Upper lobe of right lung (tissue), 1 donor: ENCODE measurements at regions not wholly inside any gene's neighbourhood (a gene's known extent, or its start where the extent isn't known, plus 50 kb on each side); places are given as distances from the start of the nearest gene placed in this dataset.

Source experiments
- ATAC-seq: fragments of 200-7000 bp; cut with Tn5 transposase; one replicate; pipeline ENCODE4 v1.9.1; 2020; ENCODE audit warnings: mild to moderate bottlenecking, moderate library complexity
- DNase-seq: peaks from one replicate; pipeline ENCODE4 v3.0.0-alpha.2; 2020
- H3K27ac ChIP-seq: fragments of 200-600 bp; one replicate; pipeline ENCODE4 v1.8.0; 2022
- H3K27me3 ChIP-seq: fragments of 200-600 bp; one replicate; pipeline ENCODE4 v1.8.0; 2022; ENCODE audit warnings: mild to moderate bottlenecking
- H3K36me3 ChIP-seq: fragments of 200-600 bp; one replicate; pipeline ENCODE4 v1.8.0; 2022
- H3K4me1 ChIP-seq: fragments of 200-600 bp; one replicate; pipeline ENCODE4 v1.8.0; 2022
- H3K4me3 ChIP-seq: fragments of 200-600 bp; one replicate; pipeline ENCODE4 v1.8.0; 2022; ENCODE audit warnings: mild to moderate bottlenecking
- H3K9me3 ChIP-seq: fragments of 200-600 bp; one replicate; pipeline ENCODE4 v1.8.0; 2022
- intact Hi-C: fragments of 100-400 bp; cut with DNase I; formaldehyde crosslinking; loops from one replicate; pipeline ENCODE4 v1.11.0; 2022
- TF ChIP-seq, protein P1 (sequence below): fragments of 200-600 bp; IDR thresholded peaks from one replicate; pipeline ENCODE4 v1.8.0; 2022; ENCODE audit warnings: antibody characterized with exemption
- donor health status: DM: no; HTN: yes; CAD: no; lungs with severe emphysema.

- no peak for ATAC-seq
- intact Hi-C loops, result no loop called here
- H3K27me3 ChIP-seq, result no peaks in the 10 kb centered on the region
- DNase-seq, result no peak
- H3K9me3 ChIP-seq, result no peaks in the 10 kb centered on the region
- no peak overlapping the region for H3K27ac ChIP-seq
- TF ChIP-seq, protein P1, sequence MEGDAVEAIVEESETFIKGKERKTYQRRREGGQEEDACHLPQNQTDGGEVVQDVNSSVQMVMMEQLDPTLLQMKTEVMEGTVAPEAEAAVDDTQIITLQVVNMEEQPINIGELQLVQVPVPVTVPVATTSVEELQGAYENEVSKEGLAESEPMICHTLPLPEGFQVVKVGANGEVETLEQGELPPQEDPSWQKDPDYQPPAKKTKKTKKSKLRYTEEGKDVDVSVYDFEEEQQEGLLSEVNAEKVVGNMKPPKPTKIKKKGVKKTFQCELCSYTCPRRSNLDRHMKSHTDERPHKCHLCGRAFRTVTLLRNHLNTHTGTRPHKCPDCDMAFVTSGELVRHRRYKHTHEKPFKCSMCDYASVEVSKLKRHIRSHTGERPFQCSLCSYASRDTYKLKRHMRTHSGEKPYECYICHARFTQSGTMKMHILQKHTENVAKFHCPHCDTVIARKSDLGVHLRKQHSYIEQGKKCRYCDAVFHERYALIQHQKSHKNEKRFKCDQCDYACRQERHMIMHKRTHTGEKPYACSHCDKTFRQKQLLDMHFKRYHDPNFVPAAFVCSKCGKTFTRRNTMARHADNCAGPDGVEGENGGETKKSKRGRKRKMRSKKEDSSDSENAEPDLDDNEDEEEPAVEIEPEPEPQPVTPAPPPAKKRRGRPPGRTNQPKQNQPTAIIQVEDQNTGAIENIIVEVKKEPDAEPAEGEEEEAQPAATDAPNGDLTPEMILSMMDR, result no peak
- no peaks in the 10 kb centered on the region for H3K4me1 ChIP-seq
- H3K4me3 ChIP-seq, result no peak overlapping the region
- H3K36me3 ChIP-seq, result no peaks in the 10 kb centered on the region
These were observed 426.7 kb downstream of the ZSWIM6 start for GRCh38 chr5:61758711-61759110.

DNA sequence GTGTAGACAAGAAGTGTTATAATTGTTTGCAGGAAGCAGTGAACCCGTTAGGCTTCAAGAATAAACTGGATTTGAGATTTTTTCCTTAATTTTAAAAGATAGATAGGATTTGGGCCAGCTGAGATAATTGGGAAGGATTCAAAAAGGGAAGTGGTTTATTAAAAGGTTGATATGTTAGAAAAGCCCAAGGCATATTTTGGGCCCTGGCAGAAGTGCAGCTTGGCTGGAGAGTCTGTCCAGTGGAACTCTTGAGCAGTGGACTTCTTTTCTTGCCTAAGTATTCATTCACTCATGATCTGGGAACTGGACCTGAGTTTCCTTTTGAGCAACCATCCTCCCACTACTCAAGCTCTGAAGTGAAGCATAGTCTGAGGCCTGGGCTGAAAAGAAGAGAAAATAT is 433.4 kb downstream of the ZSWIM6 start:
- ATAC-seq (no peak), DNase-seq (no peak)
- TF ChIP-seq, protein P1, result no peak
- H3K4me1 ChIP-seq, result no peaks in the 10 kb centered on the region
- no peaks in the 10 kb centered on the region for H3K27me3 ChIP-seq
- H3K4me3 ChIP-seq, result no peak overlapping the region
- no peaks in the 10 kb centered on the region for H3K9me3 ChIP-seq
- H3K27ac ChIP-seq, result no peak overlapping the region
- intact Hi-C loops, result no loop called here
- no peaks in the 10 kb centered on the region for H3K36me3 ChIP-seq

DNA sequence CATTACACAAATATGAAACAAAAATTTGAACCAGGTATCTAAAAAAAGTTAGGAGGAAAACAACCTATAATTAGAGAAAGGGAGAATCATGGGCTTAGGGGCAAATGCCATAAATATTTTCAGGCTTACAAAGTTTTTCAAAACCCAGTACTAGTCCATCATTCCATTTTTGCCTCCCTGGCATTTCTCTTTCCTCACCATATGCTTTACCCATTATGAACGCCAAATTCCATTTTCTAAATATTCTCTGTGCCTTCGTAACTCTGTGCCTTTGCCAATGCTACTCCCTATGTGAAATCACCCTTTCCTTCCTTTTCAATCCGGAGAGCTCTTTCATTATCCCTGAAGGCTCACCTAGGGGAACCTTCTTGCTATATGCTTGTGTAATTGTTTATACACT is 434.1 kb downstream of the ZSWIM6 start:
- ATAC-seq (no peak), DNase-seq (no peak)
- H3K27me3 ChIP-seq, result no peaks in the 10 kb centered on the region
- no peaks in the 10 kb centered on the region for H3K36me3 ChIP-seq
- no peaks in the 10 kb centered on the region for H3K9me3 ChIP-seq
- H3K4me1 ChIP-seq, result no peaks in the 10 kb centered on the region
- TF ChIP-seq, protein P1, result no peak
- no peak overlapping the region for H3K27ac ChIP-seq
- H3K4me3 ChIP-seq, result no peak overlapping the region
- intact Hi-C loops, result no loop called here

GRCh38 chr5:61767231-61768080 is 435.4 kb downstream of the ZSWIM6 start:
- intact Hi-C loops, result no loop called here
- H3K9me3 ChIP-seq, result no peaks in the 10 kb centered on the region
- H3K27me3 ChIP-seq, result no peaks in the 10 kb centered on the region

GRCh38 chr5:61768692-61769281 is 436.7 kb downstream of the ZSWIM6 start:
- Histone ChIP-seq H3K27ac (no peak overlapping the region), H3K36me3 (no peaks in the 10 kb centered on the region), H3K4me1 (no peaks in the 10 kb centered on the region), H3K4me3 (no peak overlapping the region), H3K9me3 (no peaks in the 10 kb centered on the region), H3K27me3 (no peaks in the 10 kb centered on the region)
- intact Hi-C loops, result no loop called here
- ATAC-seq (peak; percentile 78), DNase-seq (no peak)
- TF ChIP-seq, protein P1, result peak; percentile 33

More at GRCh38 chr5:61767231-61768080, 435.4 kb downstream of the ZSWIM6 start:
- ATAC-seq, result no peak
- Histone ChIP-seq H3K36me3 (no peaks in the 10 kb centered on the region), H3K4me3 (no peak overlapping the region), H3K27ac (no peak overlapping the region), H3K4me1 (no peaks in the 10 kb centered on the region)
- no peak for DNase-seq
- TF ChIP-seq, protein P1, result no peak
